ENCODE measurements at regions not wholly inside any gene's neighbourhood (a gene's known extent, or its start where the extent isn't known, plus 50 kb on each side); places are given as distances from the start of the nearest gene placed in this dataset.
A peak's percentile ranks its signal among the peaks of the same experiment; 100 is the strongest.

- no peak for DNase-seq
These were observed 55.8 kb downstream of the IGF2 start for GRCh38 chr11:2083411-2083810.

DNA sequence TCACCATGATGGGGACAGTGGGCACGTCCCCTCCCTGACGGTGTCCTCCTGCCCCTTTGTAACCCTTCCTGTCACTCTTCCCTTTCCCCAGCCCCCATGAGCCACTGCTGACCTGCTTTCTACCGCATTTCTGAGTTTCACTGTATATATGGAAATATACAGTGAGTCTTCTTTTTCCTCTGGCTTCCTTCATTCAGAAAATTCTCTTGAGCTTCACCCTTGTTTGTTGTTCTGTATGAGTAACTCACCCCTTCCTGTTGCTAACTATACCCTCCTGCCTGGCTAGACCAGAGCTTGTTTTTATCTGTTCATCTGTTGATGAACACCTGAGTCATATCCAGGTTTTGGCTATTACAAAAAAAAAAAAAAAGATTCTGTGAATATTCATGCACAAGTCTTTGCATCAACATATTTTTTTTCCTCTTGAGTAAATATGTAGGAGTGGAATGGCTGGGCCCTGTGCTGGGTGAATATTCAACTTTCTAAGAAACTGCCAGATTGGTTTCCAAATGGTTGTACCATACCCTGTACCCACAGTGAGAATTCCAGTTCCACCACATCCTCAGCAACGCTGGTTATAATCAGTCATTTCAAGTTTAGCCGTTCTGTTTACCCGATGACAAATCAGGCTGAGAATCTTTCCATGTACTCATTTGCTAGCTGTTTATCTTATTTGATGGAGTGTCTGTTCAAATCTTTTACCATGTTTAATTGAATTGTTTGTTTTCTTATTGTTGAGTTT, 62.0 kb downstream of the IGF2 start:
- peak; percentile 20 for DNase-seq

- no peak for DNase-seq
These were observed 62.7 kb downstream of the IGF2 start for GRCh38 chr11:2076441-2076840.

DNA sequence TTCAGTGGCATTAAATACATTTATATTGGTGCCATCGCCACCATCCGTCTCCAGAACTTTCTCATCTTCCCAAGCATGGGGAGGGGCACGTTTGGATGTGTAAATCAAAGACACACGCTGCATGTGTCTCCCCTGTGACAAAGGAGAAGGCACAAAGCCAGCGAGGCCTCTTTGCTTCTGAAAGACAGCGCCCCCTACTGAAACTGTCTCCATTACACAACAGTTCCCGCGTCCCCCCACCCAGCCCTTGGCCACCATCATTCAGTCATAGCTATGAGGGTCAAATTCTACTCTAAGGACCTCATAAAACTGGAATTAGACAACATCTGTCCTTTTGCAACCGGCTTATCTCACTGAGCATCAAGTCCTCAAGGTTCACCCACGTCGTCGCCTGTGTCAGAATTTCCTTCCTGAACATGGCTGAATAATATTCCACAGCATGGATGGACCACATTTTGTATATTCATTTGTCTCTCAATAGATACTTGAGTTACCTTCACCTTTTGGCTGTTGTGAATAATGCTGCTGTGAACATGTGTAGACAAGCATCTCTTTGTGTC, 64.8 kb downstream of the IGF2 start:
- DNase-seq = no peak

DNA sequence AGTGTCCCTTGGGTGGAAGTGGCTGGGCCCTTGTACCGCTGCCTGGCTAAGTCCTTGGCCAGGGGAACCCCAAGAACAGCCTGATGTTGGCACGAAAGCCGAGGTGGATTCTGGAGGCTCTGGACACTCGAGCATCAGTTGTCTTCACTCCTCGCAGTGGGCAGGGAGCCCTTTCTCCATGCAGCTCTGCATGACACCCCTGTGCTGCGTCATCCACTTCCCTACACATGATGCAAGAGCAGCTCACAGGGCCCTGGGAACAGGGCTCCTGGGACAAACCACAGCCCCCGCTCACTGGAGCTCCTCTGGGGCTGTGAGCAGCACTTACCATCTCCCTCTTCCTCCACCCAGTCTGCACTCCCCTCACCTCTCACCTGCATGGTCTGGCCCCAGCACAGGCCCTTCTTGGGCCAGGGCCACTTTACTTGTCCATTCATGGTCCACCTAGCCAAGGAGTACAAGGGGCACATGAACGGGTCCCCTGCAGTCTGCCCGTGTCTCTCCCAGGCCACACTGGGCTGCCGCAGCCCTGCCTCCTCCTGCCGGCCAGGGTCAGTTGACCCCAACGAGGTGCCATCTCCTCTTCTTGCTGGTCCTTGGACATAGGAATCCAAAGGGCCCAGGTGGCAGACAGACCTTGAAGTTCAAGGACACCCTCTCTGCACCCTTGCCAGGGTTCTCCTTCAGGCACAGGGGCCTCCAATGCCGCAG, 66.5 kb downstream of the IGF2 start:
- DNase-seq = no peak

DNA sequence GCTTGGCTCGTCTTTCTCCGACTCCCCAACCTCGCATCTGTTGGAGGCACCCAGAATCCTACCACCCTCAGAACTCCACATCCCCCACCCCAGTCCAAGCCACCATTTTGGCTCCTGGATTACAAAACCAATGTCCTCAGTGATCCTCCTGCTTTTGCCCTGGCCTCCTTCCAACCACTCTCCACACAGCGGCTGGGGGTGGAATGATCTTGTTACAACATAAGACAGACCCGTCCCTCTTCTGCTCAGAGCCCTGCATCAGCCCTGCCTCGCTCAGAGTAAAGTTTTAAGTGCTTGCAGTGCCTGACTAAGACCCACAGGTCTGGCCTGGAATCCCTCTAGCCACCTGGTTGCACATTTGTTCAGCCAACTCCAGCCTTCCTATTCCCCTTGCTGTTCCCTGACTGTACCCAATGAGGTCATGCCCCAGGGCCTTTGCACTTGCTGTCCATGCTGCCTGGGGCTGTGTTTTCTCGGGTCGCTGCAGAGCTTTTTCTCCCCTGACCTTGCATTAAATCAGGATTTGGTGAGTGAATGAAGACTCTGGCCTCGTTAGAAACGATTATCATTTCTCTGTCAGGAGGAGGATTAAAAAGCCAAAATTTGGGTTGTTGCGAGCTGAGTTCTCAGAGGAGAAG, 67.3 kb downstream of the IGF2 start:
- DNase-seq = no peak
